Fibroblast of skin of abdomen (primary cell): ENCODE measurements at regions not wholly inside any gene's neighbourhood (a gene's known extent, or its start where the extent isn't known, plus 50 kb on each side); places are given as distances from the start of the nearest gene placed in this dataset.

ENCODE experiments used
- DNase-seq: peaks from one replicate; pipeline ENCODE4 v3.0.0-alpha.2; 2013

DNA sequence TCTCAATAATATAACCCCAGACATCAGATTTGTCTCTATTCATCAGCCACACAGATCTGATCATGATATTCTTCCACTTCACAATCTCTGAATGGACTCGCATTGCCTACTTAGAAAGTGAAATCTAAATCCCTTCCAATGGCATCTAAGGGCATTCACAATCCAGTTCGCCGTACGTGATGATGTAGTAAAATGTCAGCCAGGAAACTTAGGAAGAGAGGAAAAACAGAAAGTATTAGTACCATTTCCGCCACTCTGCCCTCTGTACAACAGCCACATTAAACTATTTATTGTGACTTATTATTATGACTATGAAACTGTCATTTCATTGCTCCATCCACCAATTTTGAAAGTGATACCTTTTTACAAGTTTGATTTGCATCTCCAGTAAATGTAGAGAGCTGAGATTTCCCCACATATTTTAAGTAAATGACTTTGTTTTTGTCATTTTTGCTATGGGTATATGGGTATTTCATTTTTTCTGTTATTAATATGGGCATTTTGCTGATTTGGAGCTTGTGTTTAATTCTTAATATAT lies 69.4 kb upstream of the SMIM36 start:
- DNase-seq, result no peak

DNA sequence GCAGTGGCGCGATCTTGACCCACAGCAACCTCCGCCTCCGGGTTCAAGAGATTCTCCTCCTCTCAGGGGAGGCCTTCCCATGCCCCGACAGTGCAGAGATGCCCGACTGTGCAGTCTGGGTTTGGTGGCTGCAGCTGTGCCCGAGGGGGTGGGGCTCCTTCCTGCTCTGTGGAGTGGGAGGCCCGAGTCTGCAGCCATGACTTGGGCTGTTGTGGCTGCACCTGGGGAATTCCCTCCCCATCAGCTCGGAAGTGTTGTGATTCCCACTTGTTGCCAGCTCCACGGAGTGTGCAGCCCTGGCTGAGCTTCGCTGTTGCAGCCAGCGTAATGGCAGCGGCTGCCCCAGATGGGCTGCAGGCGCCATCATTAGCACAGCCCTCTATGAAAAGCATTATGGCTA lies 66.4 kb upstream of the SMIM36 start:
- no peak for DNase-seq

DNA sequence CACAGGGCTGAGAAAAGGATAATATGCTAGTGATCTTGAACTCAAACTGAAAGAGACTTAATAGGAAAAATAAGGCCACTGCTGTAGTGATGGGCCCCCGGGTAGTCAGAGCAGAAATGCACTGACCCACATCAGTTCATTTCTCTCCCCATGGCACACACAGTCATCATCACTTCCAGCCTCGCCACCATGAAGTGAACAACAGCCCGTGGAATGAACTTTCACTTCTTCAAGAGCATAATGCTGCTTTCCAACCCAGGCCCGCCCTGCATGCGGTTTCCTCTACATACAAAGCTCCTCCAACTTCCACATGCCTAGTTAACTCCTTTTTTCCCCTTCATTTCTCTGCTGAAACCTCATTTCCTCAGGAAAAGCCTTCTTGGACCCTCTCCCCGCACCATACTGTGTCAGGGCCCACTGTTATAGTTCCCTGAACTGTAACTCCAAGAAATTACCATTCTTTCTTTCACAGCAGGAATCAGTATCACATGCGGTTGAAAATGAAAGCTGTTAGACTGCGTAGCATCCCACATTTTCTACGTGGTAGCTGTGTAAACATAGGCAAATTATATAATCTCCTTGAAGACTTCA lies 65.8 kb upstream of the SMIM36 start:
- DNase-seq, result peak; percentile 74

DNA sequence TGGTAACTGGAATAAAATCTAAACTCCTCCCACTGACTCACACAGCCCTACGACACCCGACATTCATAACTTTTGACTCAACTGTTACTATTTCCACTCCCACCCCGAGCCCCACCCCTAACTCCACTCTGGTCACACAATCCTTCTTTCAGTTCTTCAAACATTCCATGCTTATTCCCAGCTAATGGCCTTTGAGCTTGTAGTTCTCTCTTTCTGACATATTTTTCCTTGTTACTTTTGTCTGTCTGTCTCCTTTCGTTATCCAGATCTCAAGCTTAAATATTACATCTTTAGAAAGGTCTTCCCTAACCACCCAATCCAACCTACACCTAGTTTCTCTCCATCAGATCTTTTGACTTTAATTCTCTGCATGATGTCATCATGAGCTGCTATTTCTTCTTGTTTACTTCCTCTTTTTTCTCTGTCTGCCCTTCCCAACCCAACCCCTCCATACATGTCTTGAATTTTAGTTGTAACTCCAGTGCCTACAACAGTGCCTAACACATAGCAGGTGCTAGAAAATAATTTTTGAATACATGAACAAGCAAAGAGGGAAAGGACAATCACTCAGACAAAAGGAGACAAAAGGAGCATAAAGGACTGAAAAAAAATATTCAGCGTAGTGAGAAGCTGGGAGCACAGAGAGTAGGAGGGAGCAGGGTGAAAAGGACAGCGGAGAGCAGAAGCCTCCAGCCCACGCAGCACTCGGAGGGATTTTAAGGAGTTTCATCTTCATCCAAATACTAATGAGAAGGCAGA lies 65.2 kb upstream of the SMIM36 start:
- DNase-seq, result peak; percentile 80

DNA sequence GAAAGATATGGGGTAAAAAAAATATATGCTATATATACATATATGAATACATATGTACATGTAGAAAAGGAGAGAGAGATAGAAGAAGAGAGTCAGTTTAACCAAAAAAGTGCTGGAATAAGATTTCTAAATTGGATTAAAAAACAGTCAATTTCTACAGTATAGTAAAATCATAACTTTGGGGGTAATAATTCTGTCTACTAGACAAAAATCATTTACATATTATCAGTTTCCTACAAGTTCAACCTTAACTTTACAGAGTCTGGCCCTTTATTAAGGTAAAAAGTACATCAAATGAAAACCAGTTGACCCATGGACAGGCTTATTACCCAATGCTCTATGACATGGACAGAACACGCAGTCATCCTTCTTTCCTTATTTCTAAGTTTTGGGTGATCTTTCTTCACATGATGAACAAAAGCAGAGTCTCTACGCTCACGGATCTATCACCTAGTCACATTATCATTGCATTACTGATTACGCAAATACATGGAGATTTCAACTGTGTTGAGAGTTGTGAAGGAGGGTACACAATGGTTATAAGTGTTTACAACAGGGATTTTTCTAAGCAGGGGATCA lies 63.9 kb upstream of the SMIM36 start:
- no peak for DNase-seq

DNA sequence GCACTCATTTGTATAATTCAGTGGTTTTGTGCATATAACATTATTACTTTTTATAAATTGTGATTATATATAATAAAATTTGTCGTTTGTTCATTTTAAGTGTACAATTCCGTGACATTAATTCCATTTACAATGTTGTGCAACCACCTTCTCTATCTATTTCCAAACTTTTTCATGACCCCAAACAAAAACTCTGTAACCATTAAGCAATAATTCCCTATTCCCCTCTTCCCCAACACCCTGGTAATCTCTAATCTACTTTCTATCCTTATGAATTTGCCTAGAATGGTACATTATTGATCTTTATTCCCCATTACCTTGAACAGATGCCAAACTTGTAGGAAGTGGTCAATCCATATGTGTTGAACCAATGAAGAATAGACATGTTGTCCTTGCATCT lies 61.3 kb upstream of the SMIM36 start:
- DNase-seq, result no peak

DNA sequence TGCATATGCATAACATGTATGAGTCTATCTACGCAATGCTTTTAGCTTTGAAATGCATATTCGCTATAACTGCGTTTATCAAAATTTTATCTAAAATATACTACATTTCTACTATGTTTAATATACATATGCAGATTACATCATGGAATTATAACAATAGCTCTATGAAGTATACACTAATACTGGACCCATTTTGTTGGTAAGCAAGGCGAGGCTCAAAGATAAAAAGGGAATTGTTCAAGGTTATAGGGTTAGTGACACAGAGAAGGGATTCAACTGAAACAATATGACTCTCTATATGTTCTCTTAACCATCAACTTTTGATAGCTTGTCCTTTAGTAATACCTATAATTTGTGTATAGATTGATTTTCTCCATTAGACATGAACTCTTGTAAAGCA lies 60.9 kb upstream of the SMIM36 start:
- no peak for DNase-seq

DNA sequence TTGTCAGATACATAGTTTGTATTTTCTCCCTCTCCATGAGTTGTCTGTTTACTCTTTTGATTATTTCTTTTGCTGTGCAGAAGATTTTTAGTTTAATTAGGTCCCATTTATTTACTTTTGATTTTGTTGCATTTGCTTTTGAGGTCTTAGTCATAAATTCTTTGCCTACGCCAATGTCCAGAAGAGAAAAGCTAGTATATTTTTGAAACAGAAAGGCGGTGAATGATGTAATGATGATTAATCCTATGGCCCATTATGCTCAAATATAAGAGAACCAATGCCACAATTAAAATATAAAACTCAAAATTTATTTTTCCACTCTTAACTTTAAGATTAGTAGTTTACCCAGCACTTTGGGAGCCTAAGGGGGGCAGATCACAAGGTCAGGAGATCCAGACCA lies 59.8 kb upstream of the SMIM36 start:
- no peak for DNase-seq

DNA sequence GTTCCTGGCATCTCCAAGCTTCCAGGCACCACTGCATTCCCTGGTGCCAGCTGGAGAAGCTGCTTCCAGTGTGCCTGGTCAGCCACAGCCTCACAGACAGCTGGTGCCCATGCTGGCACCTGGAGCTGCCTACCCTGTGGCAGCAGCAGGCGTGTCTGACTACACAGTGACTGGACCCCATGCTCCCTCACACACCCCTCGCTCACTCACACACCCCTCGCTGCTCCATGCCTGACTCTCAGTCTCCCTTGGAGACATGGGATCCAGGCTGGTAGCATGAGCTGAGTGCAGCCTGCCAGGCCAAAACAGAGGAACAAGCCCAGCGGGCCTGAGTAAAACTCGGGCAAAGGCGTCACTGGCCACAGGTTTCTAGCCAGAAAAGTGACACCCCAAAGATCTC lies 59.1 kb upstream of the SMIM36 start:
- DNase-seq, result no peak

DNA sequence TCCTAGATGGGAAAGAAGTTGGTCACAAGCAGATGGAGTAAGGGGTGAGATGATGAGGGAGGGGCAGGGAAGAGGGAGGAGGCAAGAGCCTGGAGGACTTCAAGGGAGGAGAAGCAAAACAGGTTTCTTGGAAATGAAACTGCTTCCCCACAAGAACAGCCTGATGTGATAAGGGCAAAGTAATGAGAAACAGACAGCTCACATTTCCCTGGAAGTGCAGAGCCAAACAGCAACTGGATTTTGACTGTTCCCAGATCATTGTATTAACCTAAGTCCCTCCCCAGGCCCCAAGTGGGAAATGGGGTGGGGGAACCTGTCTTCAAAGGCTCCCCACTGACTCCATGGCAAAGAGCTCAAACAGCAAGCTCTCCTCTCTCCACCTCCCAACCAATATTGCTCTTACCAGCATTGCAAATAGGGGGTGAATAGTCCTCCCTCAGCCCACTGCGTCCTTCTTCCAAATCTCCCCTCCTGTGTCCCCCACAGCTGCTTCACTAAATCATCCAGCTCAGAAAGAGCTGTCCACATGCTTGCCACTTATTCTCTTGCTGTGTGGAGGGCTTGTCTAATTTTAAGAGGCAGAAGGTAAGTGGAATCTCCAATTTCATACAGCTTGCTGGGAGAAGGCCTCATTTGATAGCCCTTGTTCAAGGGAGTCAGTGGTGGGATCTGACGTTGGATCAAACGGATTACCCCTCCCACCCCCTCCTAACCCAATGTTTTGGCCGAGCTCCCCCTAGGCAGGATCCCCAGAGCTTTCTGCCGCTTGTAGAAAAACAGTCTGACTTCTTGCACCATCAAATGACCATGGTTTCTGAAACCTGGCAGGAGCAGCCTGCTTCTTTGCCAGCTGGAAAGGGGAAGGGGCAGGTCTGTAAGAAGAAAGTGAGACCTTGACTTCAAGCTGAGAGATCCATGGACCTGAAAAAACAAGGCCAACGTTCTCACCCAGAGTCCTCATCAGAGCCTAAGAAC lies 56.3 kb upstream of the SMIM36 start:
- no peak for DNase-seq

DNA sequence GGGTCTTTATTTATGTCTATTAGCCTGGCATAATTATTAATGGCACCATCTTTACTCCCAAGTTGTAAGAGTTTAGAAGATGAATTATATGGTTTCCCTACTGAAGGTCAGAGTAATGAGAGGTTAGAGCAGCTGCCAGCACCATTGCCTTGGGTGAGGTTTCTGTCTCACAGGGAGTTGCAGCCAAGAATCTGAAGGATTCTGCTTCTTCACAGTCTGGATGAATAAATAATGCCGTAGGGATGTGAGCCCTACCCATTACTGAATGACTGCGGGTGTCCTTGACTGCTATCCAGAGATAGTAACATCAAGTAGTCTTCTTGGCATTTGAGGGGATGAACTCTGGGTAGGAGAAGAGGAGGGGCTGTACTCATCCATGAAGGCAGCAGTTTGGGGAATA lies 52.8 kb upstream of the SMIM36 start:
- DNase-seq, result no peak

DNA sequence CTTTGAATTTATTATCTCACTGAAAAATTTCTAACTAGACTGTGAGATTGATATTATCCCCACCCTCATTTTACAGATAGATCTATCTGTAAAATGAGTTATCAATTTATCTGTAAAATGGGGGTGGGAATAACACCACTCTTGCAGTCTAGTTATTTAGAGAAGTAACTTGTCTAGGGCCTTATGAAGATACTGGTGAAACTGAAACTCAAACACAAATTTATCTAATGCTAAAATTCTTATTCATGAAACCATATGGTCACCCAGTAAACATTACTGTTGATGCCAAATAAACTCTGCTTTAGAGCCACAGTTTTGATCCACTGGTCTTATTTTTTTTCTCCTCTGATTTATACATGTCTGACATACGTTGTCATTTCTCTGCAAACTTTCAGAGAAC lies 52.1 kb upstream of the SMIM36 start:
- DNase-seq, result no peak

DNA sequence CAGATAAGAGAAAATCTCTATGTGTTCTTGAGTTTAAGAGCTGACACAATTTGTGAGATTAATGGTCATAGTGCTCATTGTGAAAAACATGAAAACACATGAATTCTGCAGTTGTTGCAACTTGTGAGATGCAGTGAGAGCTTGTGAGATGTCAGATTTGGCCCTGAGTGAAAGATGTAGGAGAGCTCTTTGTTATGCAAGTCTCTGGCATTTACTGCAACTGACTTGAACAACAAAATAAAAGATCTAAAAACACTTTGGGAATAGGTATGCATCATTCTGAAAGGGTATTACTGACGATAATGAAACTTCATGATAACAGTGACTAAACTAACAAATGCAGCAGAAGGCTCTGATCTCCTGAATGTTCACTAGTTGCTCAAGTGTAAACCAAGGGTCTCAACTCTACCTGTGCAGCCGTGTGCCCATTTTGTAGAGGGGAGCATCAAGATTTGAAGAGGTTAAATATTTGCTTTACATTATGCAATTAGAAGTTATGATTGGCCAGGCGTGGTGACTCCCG lies 50.8 kb upstream of the SMIM36 start:
- no peak for DNase-seq

DNA sequence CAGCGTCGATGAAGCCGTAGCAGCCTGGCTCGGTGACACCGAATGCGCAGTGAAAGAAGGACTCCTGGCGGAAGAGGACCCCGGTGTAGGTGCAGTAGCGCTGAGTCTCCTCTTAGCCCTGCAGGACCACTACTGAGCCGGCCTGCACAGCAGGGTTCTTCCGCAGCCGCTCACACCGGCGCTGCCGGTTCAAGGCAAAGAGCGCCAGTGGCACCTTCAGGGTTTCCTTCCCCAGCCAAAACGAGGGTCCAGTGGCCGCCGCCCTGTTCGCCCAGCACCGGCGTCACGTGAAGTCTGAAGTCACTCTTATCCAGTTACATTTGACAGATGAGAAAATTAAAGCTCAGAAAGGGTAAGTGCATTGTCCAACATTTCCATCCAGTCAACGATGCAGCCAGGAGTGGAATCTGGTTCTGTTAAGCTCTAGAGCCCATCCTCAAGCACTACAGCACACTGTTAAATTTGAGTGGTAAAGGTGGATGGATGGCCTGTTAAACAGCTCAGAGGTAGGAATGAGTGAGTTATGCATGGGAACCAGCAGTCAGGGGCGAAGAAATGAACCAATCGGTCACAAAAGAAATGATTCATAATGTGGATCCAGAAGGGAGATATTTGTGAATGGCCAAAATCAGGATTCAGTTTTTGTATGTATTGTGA lies 50.2 kb upstream of the SMIM36 start:
- DNase-seq, result no peak
